Ecto neural progenitor cell (in vitro differentiated cells): ENCODE measurements at regions not wholly inside any gene's neighbourhood (a gene's known extent, or its start where the extent isn't known, plus 50 kb on each side); places are given as distances from the start of the nearest gene placed in this dataset.

Experiments used
- DNase-seq: peaks from one replicate; pipeline ENCODE4 v3.0.0-alpha.2; 2018; ENCODE audit warnings: low spot score

DNA sequence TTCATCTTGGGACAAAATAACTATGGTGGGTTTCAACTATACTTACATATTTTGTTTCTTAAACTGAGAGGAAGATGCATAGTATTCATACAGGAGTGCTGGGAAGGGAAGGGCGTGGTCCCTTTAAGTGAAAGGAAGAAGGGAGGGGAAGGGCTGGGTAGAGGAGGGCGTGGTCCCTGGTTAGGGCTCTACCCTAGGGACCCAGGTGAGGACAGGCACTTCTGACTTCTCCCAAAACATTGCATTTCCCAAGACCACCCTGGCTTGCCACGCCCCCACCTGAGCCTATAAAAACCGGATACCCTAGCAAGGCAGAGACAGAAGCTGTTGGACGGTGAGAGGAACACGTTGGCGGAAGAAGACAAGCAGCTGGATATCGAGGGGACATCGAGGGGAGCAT, 157.6 kb upstream of the PLXNA4 start:
- no peak for DNase-seq

- no peak for DNase-seq
Measured at GRCh38 chr7:132732321-132732865, 156.1 kb upstream of the PLXNA4 start.

DNA sequence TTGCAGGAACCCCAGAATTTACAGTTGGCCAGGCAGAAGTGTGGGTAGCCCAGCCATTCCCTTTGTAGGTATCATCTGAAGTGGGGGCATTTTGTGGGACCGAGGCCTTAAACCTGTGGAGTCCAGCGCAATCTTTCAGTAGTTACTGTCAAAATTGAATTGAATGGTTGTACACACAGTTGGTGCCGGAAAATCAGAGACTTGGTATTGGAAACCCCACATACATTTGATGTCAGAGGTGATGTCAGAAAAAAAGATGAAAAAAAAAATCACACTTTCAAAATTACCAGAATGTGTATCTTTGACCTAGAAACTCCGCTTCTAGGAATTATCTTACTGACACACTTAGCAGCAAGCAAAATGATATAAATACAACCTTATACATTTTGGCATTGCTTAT, 153.8 kb upstream of the PLXNA4 start:
- DNase-seq = no peak

DNA sequence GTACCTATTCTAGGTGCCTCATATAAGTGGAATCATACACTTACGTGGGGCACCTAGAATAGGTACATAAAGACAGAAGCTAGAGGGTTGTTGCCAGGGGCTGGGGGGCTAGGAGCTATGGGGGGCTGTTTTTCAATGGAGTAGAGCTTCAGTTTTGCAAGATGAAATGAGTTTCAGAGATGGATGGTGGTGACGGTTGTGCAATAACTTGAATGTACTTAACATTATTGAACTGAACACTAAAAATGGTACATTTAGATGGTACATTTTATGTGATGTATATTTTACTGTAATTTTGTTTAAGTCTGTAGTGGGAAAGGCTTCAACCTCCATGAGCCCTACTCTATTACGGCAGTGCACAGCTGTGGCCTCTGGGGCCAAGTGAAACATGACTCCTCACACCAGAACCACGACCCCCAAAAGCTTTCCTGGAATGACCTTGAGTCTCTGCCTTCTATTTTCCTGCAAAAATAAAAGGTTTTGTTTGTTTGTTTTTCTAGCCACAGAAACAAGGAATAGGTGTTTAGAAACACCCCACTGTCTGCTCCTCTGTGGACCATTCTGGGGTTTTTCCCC, 147.3 kb upstream of the PLXNA4 start:
- DNase-seq = no peak

- DNase-seq = no peak
Measured at GRCh38 chr7:132720835-132721234, 144.6 kb upstream of the PLXNA4 start.

DNA sequence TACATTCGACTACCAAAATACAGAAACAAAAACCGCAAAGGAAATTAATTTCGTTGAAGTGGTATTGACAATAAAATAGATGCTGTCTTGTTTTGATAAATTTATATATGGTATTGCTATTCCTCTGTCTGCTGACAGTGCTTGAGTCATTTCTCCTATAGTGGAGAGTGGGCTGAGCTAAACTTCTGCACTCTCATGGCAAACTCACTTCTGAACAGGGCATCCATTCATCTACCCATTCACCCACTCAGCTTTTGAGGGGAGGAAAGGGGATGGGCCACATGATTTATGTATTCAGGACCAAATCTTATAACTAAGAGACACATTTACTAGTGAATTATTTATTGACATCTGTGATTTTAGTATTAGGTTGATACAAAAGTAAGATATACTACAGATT, 137.6 kb upstream of the PLXNA4 start:
- no peak for DNase-seq

DNA sequence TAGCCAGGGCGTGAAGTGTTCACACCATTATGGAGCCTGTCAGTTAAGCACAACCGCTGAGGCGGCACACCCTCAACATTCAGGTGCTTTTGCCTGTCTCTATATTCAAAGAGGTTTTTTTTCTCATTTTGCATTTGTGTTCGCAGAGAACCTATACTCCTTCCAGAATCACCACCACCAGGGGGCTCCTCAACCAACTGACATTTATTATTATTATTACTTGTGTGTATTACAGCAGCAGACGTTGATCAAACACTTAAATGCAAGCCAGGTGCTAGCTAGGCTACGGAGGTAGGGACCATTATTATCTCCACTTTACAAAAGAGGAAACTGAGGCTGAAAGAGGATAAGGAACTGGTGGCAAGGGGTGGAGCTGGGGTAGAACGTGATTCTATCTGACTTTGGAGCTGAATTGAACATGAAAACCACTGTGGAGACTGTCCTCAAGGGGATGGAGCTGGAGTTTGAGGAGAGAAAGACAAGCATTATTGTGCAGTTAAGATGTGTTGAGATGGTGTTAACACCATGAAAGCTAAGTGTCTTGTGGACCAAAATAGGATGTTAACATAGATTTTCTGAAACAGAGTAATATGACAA, 133.8 kb upstream of the PLXNA4 start:
- no peak for DNase-seq

- DNase-seq = no peak
Measured at GRCh38 chr7:132708470-132708869, 132.2 kb upstream of the PLXNA4 start.

DNA sequence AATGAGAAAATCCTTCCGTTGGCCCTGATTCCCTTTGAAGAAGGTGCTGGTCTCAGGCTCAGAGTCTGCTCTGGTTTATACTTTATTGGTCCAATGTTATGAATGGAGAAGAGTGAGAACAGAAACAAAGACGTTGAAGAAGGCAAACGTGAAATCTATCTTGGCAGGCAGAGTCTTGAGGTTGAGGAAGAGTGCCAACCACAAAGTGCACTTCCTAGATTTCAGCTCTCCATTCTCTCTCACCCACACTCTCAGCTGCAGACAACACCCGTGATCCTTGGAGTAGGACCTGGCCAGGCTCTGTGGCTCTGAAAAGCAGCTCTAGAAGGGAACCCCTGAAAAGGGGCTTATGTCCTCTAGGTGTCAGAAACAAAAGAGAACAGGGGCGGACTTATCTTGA, 128.9 kb upstream of the PLXNA4 start:
- no peak for DNase-seq

DNA sequence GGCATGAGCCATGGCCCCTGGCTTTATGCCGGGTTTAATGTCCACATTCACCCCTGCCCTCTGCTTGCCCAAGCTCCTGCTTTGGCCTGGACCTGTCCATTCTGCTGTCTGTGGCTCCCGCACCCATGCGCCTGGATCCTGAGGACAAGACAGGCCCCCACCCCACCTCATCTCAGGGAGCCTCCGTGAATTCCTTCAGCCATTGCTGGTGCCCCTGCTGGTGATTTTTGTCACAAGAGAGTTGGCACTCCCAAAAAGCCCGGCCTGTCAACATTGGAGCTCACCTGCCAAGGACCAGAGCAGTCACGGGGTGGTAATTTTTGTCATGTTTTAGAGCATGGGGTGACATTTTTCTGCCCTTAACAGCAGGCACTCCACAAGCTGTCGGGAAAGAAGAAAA, 127.5 kb upstream of the PLXNA4 start:
- no peak for DNase-seq

GRCh38 chr7:132697003-132697402, 120.7 kb upstream of the PLXNA4 start:
- peak; percentile 50 for DNase-seq

DNA sequence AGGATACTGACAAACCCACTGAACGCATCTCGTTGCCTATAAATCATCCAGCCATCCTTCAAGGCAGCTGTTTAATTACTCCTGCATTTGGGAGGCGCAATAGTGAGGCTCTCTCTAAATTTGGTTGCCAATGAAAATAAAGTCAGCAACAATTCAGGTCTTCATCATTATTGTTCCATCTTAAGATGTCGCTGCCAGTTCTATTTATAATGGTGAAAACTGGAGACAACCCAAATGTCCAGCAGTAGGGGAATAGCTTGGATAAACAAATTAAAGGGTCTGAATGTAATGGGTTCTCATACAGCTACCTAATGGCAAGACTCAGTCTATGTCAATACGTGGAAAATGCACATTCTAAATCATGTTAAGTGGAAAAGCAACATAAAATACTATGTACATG, 120.1 kb upstream of the PLXNA4 start:
- DNase-seq = no peak

GRCh38 chr7:132691201-132691600, 114.9 kb upstream of the PLXNA4 start:
- DNase-seq = no peak

- DNase-seq = no peak
Measured at GRCh38 chr7:132690174-132690573, 113.9 kb upstream of the PLXNA4 start.

GRCh38 chr7:132687981-132688383, 111.7 kb upstream of the PLXNA4 start:
- DNase-seq = no peak

- DNase-seq = no peak
Measured at GRCh38 chr7:132687016-132687415, 110.7 kb upstream of the PLXNA4 start.

- DNase-seq = no peak
Measured at GRCh38 chr7:132685277-132685676, 109.0 kb upstream of the PLXNA4 start.

DNA sequence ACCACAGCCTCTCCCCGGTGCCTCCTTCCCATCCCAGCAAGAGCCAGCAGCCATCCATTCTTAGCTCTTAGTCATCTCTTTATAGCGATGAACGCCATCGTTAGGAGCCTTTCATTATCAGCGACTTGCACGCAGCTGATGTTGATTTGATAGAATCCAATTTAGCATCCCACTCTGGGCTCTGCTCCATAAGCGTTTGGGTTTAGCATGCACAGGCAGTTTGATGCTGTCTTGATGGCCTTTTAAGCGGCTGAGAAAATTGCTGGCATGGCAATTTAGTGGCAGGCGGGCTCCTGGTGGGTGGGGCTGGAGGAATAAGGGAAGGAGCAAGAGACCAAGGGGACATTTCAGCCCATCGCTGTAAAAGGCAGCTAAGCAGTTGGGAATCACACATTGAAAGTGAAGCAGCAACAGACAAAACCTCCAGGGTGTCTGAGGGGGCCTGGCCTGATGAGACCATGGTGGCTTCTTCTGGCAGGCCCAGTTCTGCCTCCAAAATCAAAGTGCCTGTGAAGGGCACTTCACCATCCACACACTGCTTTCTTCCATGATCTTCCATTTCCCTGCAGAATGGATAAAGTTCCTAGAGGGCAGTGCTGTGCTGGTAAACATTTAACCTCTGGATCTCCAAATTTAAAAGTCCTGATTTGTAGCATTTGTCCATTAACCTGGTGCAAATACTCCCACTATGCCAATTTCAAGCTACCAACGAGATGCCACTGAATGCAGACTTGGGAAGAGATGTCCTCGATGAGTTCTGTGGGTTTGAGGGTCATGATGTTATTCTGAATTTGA, 107.8 kb upstream of the PLXNA4 start:
- no peak for DNase-seq

- DNase-seq = no peak
Measured at GRCh38 chr7:132681951-132682350, 105.7 kb upstream of the PLXNA4 start.

DNA sequence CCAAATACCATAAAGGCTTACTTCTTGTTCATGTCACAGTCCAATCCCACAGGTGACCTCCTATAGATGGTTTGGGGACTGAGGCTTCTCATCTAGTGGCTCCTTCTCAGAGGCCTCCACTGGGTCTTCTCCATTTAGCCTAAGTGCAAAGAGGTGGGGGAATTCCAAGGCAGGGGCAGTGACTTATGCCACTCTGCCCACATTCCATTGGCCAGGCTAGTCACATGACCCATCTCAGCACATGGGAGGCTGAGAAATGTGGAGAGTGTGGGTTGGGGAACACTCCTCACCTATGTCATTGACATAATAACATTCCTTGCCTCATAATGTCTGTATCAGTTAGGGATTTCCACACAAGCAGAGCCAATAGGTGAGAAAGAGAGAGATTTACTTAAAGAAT, 104.3 kb upstream of the PLXNA4 start:
- no peak for DNase-seq

DNA sequence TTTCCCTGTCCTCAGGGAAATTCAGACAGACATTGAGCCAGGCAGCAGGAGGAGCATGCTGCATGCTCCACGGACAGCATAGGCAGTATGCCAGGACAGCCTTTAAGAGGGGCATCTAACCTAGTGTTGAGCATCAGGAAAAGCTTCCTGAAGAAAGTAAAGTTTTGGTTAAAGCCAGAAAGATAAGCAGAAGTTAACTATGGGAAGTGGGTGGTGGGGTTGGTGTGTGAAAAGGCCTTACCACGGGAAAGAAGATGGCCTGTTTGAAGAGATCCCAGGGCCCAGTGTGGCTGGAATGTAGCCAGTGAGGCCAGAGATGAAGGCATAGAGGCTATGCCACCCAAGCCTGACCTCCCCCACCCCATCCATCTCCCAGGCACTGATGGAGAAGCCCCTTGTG, 102.4 kb upstream of the PLXNA4 start:
- no peak for DNase-seq

DNA sequence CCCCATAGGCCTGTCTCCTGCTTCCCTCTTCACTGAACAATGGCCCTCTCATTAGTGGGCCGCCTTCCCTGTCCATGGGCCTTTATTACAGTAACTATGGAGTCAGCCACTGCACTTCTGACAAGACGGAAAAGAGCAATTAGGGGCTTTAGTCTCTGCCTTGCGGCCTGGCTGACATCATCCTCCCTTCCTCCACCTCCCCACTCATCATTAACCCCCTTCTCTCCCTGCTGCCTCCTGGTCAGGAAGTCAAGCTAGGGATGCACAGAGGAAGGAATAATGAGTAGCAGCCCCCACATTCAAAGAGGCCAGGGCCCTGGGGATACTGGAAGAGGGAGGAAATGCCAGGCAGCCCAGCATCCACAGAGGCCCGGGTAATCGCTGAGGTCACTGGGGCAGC, 101.6 kb upstream of the PLXNA4 start:
- no peak for DNase-seq
